Esophagus muscularis mucosa (tissue), 4 donors: ENCODE measurements at regions not wholly inside any gene's neighbourhood (a gene's known extent, or its start where the extent isn't known, plus 50 kb on each side); places are given as distances from the start of the nearest gene placed in this dataset.

ENCODE experiments used
- EP300 ChIP-seq: sonication (generic); formaldehyde crosslinking; IDR thresholded peaks from one replicate; pipeline ENCODE4 v1.6.1; 2017; ENCODE audit warnings: antibody characterized with exemption
- POLR2A ChIP-seq: fragments of 450-650 bp; IDR thresholded peaks from one replicate; pipeline ENCODE4 v1.6.1; 2017; ENCODE audit warnings: antibody characterized with exemption, moderate library complexity, mild to moderate bottlenecking, low read depth
- POLR2AphosphoS5 ChIP-seq, 2 donors: sonication (generic); formaldehyde crosslinking; IDR thresholded peaks; one replicate each; pipeline ENCODE4 v1.6.1; 2017; ENCODE audit warnings: antibody characterized with exemption in 2 of 2
- TF ChIP-seq, protein P1 (sequence below), 3 experiments: fragments of 200-600 bp in 2 of 3; fragments of 450-650 bp in 1 of 3; sonication (generic) in 2 of 3; IDR thresholded peaks; one replicate each; pipeline ENCODE4 v1.5.1; 2017 to 2019; ENCODE audit warnings: antibody characterized with exemption in 3 of 3, mild to moderate bottlenecking in 2 of 3, moderate library complexity in 1 of 3

DNA sequence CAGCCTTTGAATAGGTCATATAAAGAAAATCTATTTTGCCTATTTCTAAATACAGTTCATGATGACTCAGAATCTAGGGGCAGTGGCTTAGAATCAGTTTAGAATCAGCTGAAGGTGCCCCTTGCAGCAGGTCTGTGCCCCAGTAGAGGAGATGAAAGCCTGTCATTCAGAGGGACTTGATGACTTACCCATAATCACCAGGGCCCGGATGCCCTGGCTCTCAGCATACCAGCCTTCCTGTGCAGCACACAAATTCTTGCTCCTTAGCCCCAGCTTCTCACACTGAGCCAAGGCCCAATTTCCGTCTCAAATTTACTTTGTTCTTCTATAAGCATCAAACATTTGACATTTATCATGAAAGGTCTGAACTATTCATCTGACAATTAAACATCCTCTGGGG is 83.2 kb upstream of the EOMES start:
- TF ChIP-seq, protein P1, sequence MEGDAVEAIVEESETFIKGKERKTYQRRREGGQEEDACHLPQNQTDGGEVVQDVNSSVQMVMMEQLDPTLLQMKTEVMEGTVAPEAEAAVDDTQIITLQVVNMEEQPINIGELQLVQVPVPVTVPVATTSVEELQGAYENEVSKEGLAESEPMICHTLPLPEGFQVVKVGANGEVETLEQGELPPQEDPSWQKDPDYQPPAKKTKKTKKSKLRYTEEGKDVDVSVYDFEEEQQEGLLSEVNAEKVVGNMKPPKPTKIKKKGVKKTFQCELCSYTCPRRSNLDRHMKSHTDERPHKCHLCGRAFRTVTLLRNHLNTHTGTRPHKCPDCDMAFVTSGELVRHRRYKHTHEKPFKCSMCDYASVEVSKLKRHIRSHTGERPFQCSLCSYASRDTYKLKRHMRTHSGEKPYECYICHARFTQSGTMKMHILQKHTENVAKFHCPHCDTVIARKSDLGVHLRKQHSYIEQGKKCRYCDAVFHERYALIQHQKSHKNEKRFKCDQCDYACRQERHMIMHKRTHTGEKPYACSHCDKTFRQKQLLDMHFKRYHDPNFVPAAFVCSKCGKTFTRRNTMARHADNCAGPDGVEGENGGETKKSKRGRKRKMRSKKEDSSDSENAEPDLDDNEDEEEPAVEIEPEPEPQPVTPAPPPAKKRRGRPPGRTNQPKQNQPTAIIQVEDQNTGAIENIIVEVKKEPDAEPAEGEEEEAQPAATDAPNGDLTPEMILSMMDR (IDR thresholded peaks at IDR 0.05), result no peak
- TF ChIP-seq POLR2A, result no peak
- TF ChIP-seq POLR2AphosphoS5 (IDR thresholded peaks at IDR 0.05), result no peak
- TF ChIP-seq EP300, result no peak
